GM18505 (cell line): ENCODE measurements at regions not wholly inside any gene's neighbourhood (a gene's known extent, or its start where the extent isn't known, plus 50 kb on each side); places are given as distances from the start of the nearest gene placed in this dataset.

Experiments used
- ATAC-seq: cut with Tn5 transposase; IDR thresholded peaks from one replicate; pipeline ENCODE4 v1.9.1; 2021; ENCODE audit not compliant: unreplicated experiment
- POLR2A ChIP-seq: IDR thresholded peaks from 4 replicates; pipeline ENCODE4 v1.6.1; 2011; ENCODE audit warnings: borderline replicate concordance; ENCODE audit not compliant: insufficient read depth, insufficient read length; ENCODE audit errors: extremely low read depth

DNA sequence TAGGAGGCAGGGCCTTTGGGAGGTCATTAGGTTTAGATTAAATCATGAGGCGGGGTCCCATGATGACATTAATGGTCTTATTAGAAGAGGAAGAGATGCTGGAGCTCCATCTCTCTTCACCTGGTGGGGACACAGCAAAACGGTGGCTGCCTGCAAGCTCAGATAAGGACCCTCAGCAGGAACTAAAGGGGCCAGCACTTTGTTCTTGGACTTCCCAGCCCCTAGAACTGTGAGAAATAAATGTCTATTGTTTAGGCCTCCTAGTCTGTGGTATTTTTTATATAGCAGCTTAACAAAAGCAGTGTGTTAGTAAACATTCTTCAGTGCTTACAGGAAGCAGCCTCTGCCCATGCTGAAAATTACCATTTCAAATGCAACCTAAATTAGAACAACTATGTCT lies 157.6 kb downstream of the FOXA2 start:
- no peak for TF ChIP-seq POLR2A
- no peak for ATAC-seq

GRCh38 chr20:22425344-22426295 lies 158.8 kb downstream of the FOXA2 start:
- no peak for TF ChIP-seq POLR2A
- no peak for ATAC-seq

DNA sequence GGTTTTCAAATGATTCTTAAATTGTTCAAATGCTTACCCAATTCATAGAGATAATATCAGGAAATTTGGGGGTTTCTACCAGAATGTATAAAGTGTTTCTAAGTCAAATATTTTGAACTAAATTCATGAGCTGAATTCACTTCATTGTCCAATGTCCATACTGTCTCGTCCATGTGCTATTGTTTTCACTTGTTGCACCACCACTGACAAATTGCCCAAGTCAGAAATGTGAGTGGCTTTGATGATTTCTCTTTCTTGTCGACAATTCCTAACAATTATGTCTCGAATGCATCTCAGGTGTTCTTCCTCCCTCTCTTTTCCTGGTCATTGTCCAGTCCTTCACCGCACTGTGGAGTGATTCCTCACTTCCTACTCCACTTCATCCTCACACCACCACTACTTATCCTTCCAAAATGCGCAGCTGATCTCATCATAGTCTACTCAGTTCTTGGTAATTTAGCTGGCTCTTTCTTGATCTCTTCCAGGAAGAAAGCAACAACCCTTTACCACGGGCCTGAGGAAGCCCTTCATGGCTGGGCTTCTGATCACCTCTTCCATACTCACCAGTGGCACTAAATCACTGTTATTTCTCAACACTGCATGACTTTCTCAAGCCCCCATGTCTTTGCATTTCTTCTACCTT lies 161.1 kb downstream of the FOXA2 start:
- TF ChIP-seq POLR2A: no peak
- ATAC-seq: no peak

DNA sequence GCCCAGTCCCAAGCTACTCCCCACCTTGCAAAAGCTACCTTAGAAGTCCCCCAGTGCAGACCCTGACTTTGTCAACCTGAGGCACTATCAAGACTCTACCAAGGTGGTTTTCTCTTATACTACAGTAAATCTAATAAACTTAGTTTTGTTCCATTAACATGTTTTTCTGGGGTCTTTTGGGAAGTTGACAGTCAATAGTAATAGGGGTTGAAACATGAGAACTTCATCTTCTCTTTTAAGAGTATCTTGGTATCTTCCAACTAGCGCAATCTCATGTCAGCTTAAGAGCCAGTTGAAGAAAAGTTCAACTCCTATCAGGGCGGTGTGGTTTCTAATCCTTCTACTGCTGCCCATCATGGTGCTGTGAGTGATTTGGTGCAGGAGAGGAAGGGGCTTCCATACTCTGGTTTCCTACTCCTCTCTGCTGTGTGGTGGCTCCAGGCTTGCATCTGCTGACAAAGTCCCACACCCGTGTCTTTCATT lies 164.2 kb downstream of the FOXA2 start:
- no peak for TF ChIP-seq POLR2A
- no peak for ATAC-seq

DNA sequence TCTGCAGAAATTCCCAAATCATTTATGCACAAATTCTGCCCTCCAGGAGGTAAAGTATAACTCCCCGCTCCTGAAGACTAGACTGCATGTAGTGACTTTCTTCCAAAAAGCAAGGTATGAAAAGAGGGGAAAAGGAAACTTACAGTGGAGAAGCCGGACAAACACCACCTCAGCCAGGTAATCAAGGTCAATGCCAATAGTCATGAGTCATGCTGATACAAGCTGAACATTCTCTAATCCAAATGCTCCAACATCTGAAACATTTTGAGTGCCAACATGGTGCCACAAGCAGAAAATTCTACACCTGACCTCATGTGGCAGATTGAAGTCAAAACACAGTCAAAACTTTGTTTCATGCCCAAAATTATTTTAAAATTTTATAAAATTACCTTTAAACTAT lies 165.6 kb downstream of the FOXA2 start:
- no peak for ATAC-seq
- no peak for TF ChIP-seq POLR2A

DNA sequence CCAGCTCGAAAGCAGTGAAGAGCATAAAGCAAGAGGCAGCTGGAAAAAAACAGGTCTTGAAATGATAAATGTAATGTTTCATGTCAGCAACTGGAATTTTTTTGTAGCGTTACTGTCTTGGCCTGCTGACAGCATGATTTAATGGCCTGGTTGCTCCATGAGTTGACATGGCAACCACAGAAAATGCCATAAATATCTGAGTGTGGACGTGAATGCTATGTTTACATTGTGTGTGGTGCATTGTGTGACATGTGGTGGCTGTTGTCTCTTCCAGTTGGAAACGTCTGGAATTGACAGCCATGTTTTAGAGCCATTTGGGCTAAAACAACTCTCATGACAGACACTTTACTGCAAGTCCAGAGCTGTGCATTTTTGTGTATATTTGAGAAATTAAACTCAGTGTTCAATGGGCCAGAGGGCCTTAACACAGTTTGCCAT lies 170.0 kb downstream of the FOXA2 start:
- ATAC-seq: no peak
- no peak for TF ChIP-seq POLR2A

- TF ChIP-seq POLR2A: no peak
- no peak for ATAC-seq
Observed at GRCh38 chr20:22412977-22413868, 171.1 kb downstream of the FOXA2 start.

GRCh38 chr20:22411627-22412450 lies 172.5 kb downstream of the FOXA2 start:
- no peak for ATAC-seq
- TF ChIP-seq POLR2A: no peak

- no peak for ATAC-seq
- no peak for TF ChIP-seq POLR2A
Observed at GRCh38 chr20:22411286-22411626, 173.1 kb downstream of the FOXA2 start.

GRCh38 chr20:22410556-22411130 lies 173.7 kb downstream of the FOXA2 start:
- TF ChIP-seq POLR2A: no peak
- ATAC-seq: no peak

- ATAC-seq: no peak
- TF ChIP-seq POLR2A: no peak
Observed at GRCh38 chr20:22408521-22409402, 175.6 kb downstream of the FOXA2 start.
